ENCODE measurements at regions not wholly inside any gene's neighbourhood (a gene's known extent, or its start where the extent isn't known, plus 50 kb on each side); places are given as distances from the start of the nearest gene placed in this dataset.
"Not testable (repeated sequence)": the region's sequence is repeated elsewhere in the genome, so short reads cannot be mapped to it uniquely, and the experiment has no call there.

- DNase-seq (ENCODE audit: low spot score): no peak
Measured at GRCh38 chr5:57948091-57948490, 465.5 kb upstream of the ACTBL2 start.

DNA sequence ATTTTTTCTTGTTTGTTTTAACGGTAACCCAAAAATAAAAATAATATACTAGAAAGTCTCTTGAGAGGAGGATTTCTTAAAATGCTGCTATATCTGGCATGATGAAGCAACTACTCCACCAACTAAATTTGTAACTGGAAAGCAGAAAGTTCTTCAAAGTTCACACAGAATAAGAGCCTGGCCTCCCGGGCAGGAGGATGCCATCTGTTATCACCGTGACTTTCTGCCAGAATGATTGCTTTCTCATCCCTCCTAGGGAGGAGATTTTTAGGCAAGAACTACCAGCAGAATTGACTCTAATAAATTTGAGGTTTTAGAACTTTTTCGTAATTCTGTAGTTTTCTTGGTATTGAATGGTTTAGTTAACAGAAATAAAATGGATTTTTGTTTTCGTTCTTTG is 464.6 kb upstream of the ACTBL2 start:
- no peak for DNase-seq (ENCODE audit: low spot score)

- no peak for DNase-seq (ENCODE audit: low spot score)
Measured at GRCh38 chr5:57940879-57941278, 458.3 kb upstream of the ACTBL2 start.

DNA sequence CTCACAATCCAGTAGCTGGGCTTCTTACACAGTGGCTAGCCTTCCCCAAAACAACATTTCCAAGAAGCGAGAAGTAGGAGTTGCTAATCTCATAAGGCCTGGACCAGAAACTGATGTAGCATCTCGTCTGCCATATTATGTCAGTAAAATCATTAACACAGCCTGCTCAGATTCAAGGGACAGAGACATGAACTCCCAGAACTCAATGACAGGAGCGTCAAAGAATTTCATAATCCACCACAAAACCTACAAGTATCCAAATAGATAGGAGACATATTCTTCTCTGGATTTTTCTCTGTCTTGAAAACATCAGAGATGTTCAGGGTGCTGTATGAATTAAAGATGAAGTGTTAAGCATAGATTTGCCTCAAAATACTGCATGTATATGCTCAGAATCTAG is 457.6 kb upstream of the ACTBL2 start:
- DNase-seq (ENCODE audit: low spot score): no peak

DNA sequence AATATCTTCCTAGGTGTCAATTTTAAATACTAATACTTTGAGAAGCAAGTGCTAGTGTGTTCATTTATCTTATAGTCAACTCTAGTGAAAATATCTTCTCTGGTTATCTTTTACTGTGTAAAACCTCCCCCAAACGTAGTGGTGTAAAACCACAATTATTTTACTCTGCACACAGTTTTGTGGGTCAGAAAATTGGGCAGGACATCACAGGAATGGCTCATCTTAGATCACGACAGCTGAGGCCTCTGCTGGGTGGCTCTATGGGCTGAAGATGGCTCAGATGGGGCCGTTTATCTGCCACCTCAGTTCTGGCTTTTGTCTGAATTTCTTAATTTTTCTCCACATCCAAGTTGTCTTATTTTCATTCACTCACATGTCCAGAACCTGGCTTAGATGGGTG is 457.2 kb upstream of the ACTBL2 start:
- DNase-seq (ENCODE audit: low spot score): no peak

DNA sequence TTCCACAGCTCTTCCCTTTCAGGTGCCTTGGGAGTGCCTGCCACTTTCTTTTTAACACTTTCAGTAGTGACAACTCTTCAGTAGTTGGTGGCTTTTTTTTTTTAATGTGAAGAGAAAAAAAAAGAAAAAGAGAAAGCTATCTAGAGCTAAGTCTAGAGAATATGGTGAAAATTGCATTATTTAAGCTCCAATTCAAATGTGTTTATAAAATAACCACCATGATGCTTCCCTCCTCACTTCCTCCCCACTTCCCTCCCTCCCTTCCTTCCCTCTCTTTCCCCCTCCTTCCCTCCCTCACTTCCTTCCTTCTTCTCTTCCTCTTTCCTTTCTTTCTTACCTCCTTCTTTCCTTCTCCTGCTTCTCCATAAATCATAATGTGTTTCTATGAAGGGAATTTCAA is 456.7 kb upstream of the ACTBL2 start:
- DNase-seq (ENCODE audit: low spot score): no peak

DNA sequence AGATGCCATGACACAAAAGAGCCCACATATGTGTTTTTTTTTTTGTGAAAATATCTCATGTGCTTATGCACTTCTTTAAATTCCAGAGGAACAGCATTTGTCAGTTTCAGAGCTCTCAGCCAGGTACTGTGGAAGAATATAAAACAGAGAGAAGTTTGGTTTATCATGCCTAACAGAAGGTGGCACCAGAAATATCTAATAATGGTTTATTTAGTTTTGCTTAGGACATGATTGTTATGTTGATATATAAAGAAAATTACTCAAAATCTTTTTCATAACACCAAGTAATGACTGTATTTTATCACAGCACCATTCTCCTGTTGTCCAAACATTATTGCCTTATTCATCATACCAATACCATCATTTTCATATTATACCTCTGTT is 455.6 kb upstream of the ACTBL2 start:
- DNase-seq (ENCODE audit: low spot score): no peak

DNA sequence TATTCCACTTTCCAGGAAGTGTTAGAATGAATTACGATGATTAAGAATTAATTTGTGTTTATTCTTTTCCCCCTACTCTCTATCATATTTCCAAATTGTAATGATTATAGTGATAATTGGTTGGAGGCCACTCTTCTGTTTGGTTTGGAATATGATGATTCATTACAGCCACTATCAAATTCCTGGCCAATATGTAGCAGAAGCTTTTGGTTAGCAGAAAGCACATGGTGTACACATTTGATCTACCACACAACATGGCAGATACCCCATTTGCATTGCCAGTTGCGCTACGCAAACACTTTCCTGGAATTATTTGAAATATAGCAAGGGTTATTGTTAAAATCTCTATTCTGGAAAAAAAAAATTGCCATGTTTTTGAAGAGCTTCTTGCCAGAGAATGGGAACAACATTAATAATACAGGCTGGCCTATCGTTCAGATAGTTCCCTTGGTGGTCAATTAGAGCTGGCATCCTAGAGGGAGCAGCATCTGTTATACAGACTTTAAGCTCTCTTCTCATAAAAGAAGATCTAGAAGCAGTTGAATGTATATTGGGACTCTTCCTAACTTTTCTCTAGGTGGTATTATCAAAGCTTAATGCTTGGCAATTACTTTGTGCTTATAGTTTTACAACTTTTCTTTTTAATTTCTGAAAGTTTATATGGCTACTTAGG is 455.0 kb upstream of the ACTBL2 start:
- DNase-seq (ENCODE audit: low spot score): no peak

GRCh38 chr5:57937025-57937424 is 454.4 kb upstream of the ACTBL2 start:
- DNase-seq (ENCODE audit: low spot score): no peak

GRCh38 chr5:57932761-57933160 is 450.1 kb upstream of the ACTBL2 start:
- DNase-seq (ENCODE audit: low spot score): no peak

DNA sequence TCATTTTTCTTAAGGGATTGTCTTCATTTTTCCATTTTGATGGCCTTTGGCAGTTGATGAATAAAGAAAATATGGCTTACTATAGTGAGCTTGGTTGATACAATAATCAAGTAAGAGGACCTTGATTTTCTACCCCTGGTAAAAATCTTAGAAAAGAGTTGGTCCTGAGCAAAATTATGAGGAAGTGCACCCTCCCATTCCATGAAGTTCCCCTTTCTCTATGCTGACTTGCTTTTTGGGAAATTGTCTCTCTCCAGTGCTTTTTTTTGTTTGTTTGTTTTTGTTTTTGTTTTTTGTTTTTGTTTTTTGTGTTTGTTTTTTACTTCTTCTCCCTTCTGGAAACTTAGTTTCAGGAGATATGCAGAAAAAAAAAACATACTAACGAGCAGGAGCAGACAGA is 449.2 kb upstream of the ACTBL2 start:
- no peak for DNase-seq (ENCODE audit: low spot score)

DNA sequence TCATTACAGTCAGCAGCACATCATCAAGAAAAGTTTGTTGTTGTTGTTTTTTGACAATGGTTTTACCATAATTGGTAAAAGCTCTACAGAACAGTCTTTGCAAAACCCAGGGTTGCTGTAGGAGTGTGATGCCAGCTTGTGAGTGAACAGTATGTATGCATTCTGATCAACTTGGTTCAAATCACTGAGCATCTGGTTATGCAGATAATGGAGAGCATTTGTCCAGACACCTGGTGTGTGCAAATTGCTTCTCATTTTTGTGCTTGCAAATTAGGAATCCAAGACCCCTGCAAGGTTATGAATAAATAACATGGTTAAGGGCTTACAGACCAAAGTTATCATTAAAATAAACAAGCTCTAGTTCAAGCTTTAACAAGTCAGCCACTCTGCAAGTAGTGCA is 448.7 kb upstream of the ACTBL2 start:
- DNase-seq (ENCODE audit: low spot score): no peak

- no peak for DNase-seq (ENCODE audit: low spot score)
Measured at GRCh38 chr5:57929271-57929670, 446.7 kb upstream of the ACTBL2 start.

DNA sequence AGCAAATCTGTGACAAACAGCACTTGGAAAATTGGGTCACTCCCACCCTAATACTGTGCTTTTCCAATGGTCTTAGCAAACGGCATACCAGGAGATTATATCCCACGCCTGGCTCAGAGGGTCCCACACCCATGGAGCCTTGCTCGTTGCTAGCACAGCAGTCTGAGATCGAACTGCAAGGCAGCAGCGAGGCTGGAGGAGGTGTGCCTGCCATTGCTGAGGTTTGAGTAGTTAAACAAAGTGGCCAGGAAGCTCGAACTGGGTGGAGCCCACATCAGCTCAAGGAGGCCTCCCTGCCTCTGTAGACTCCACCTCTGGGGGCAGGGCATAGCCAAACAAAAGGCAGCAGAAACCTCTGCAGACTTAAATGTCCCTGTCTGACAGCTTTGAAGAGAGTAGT is 440.5 kb upstream of the ACTBL2 start:
- not testable (repeated sequence) for DNase-seq (ENCODE audit: low spot score)

DNA sequence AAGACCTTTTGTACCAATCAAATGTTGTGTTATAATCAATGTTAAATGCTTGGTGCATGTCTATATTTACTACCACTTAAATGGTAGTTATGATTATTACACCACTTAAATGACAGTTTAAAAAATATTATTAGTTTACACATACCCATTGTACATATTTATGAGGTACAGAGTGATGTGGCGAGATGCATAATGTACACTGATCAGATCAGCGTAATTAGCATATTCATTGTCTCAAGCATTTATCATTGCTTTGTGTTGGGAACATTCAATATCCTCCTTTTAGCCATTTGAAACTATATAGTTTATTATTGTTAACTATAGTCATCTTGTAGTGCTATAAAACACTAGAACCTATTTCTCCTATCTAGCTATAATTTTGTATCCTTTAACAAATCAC is 434.4 kb upstream of the ACTBL2 start:
- DNase-seq (ENCODE audit: low spot score): no peak

DNA sequence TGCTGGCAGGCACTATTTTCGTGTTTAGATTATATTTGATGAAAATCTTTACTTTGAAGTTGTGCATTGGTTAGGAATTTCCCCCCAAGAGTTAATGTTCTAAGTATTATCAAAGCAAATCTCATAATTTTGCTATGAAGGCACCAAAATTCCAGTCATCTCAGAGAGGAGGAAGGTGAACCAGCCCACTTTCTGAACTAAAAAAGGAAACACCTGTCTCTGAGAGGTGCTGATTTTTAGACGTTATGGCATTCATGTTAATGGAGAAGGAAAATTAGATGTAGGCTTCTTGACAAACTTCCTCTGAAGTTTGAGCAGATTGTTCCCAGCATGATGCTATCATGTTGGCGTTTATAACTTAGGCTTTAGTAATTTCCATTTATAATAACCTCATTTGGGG is 432.9 kb upstream of the ACTBL2 start:
- no peak for DNase-seq (ENCODE audit: low spot score)

GRCh38 chr5:57911438-57911837 is 428.8 kb upstream of the ACTBL2 start:
- DNase-seq (ENCODE audit: low spot score): no peak

DNA sequence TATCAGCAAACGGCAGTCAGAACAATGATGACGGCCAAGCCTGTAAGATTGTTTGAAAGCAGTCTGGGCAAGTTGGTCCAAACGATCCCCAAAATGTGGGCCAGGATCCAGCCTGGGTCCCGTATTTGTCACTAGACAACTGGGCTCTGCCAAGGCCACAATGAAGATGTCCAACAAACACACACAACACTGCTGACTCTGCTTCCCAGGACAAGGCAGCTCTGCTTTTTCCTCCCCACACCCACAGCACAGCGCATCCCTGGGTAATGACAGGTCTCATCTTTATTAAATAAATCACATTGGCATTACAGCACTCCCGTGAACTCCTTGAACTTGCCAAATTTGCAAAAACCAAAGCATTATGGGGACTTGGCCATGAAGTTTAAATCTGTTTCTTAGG is 424.1 kb upstream of the ACTBL2 start:
- no peak for DNase-seq (ENCODE audit: low spot score)

- no peak for DNase-seq (ENCODE audit: low spot score)
Measured at GRCh38 chr5:57903458-57903857, 420.8 kb upstream of the ACTBL2 start.

GRCh38 chr5:57902095-57902494 is 419.5 kb upstream of the ACTBL2 start:
- no peak for DNase-seq (ENCODE audit: low spot score)

- DNase-seq (ENCODE audit: low spot score): no peak
Measured at GRCh38 chr5:57900381-57900944, 417.9 kb upstream of the ACTBL2 start.

DNA sequence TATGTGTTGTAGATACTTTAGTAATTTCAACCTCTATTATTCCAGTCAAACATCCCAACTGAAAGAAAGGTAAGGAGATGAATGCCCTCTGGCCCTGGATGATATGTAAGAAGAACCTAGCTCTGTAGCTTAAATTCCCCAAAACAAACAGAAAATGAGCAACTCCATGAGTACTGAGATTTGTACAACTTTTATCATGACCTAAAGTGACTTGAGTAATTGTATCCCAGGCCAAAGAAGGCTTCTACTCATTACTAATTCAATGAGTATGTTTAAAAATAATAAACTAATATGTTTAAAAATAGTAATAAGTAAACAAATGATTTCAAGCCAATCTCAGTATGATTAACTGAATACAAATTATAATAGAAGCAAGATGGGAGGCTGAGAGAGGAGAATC is 414.0 kb upstream of the ACTBL2 start:
- no peak for DNase-seq (ENCODE audit: low spot score)

GRCh38 chr5:57895766-57896165 is 413.2 kb upstream of the ACTBL2 start:
- DNase-seq (ENCODE audit: low spot score): no peak

- DNase-seq (ENCODE audit: low spot score): no peak
Measured at GRCh38 chr5:57893926-57894325, 411.3 kb upstream of the ACTBL2 start.
